ENCODE measurements at regions not wholly inside any gene's neighbourhood (a gene's known extent, or its start where the extent isn't known, plus 50 kb on each side); places are given as distances from the start of the nearest gene placed in this dataset.

- TF ChIP-seq CTCF (IDR thresholded peaks at IDR 0.05; ENCODE audit: unreplicated experiment) = no peak
- peaks cover 3% of the 10 kb centered on the region for H3K4me1 Mint-ChIP-seq
- H3K9me3 Mint-ChIP-seq = peaks cover 7% of the 10 kb centered on the region
- no peak overlapping the region for H3K4me3 Mint-ChIP-seq
- no peak for DNase-seq (ENCODE audit: low spot score in 2 of 2, unreplicated experiment in 2 of 2)
- no peaks in the 10 kb centered on the region for H3K27me3 Mint-ChIP-seq (ENCODE audit: low read depth)
- H3K27ac Mint-ChIP-seq = no peak overlapping the region
- no peaks in the 10 kb centered on the region for H3K36me3 Mint-ChIP-seq
These were observed 197.4 kb upstream of the IL12B start for GRCh38 chr5:159527546-159528254.

- H3K4me1 Mint-ChIP-seq = no peaks in the 10 kb centered on the region
- H3K4me3 Mint-ChIP-seq = no peak overlapping the region
- TF ChIP-seq CTCF (IDR thresholded peaks at IDR 0.05; ENCODE audit: unreplicated experiment) = no peak
- no peak overlapping the region for H3K27ac Mint-ChIP-seq
- no peak for DNase-seq (ENCODE audit: low spot score in 2 of 2, unreplicated experiment in 2 of 2)
- no peaks in the 10 kb centered on the region for H3K27me3 Mint-ChIP-seq (ENCODE audit: low read depth)
- peaks cover 2% of the 10 kb centered on the region for H3K36me3 Mint-ChIP-seq
- peaks cover 10% of the 10 kb centered on the region for H3K9me3 Mint-ChIP-seq
These were observed 201.3 kb upstream of the IL12B start for GRCh38 chr5:159531554-159532105.

GRCh38 chr5:159533197-159533596 is 202.9 kb upstream of the IL12B start:
- no peak for DNase-seq (ENCODE audit: low spot score in 2 of 2, unreplicated experiment in 2 of 2)
- peaks cover 2% of the 10 kb centered on the region for H3K36me3 Mint-ChIP-seq
- no peaks in the 10 kb centered on the region for H3K4me1 Mint-ChIP-seq
- no peaks in the 10 kb centered on the region for H3K27me3 Mint-ChIP-seq (ENCODE audit: low read depth)
- peaks cover 10% of the 10 kb centered on the region for H3K9me3 Mint-ChIP-seq
- no peak for TF ChIP-seq CTCF (IDR thresholded peaks at IDR 0.05; ENCODE audit: unreplicated experiment)
- no peak overlapping the region for H3K4me3 Mint-ChIP-seq
- peak overlapping the region; percentile 25 for H3K27ac Mint-ChIP-seq

- Mint-ChIP-seq H3K4me3 (no peak overlapping the region), H3K4me1 (no peaks in the 10 kb centered on the region), H3K9me3 (peaks cover 3% of the 10 kb centered on the region), H3K27ac (no peak overlapping the region), H3K36me3 (peaks cover 2% of the 10 kb centered on the region), H3K27me3 (ENCODE audit: low read depth) (no peaks in the 10 kb centered on the region)
- no peak for TF ChIP-seq CTCF (IDR thresholded peaks at IDR 0.05; ENCODE audit: unreplicated experiment)
- no peak for DNase-seq (ENCODE audit: low spot score in 2 of 2, unreplicated experiment in 2 of 2)
These were observed 205.9 kb upstream of the IL12B start for GRCh38 chr5:159536166-159536565.

- no peak overlapping the region for H3K4me3 Mint-ChIP-seq
- H3K4me1 Mint-ChIP-seq = no peaks in the 10 kb centered on the region
- H3K36me3 Mint-ChIP-seq = peaks cover 2% of the 10 kb centered on the region
- DNase-seq (ENCODE audit: low spot score in 2 of 2, unreplicated experiment in 2 of 2) = no peak
- no peak for TF ChIP-seq CTCF (IDR thresholded peaks at IDR 0.05; ENCODE audit: unreplicated experiment)
- no peak overlapping the region for H3K27ac Mint-ChIP-seq
- H3K27me3 Mint-ChIP-seq (ENCODE audit: low read depth) = no peaks in the 10 kb centered on the region
- peaks cover 3% of the 10 kb centered on the region for H3K9me3 Mint-ChIP-seq
These were observed 206.4 kb upstream of the IL12B start for GRCh38 chr5:159536646-159537045.

Measured in mesothelial cell of epicardium (in vitro differentiated cells).